M059J (cell line): ENCODE measurements at regions not wholly inside any gene's neighbourhood (a gene's known extent, or its start where the extent isn't known, plus 50 kb on each side); places are given as distances from the start of the nearest gene placed in this dataset.

ENCODE experiments used
- DNase-seq: peaks from one replicate; pipeline ENCODE4 v3.0.0-alpha.2; 2012; ENCODE audit warnings: low read depth

DNA sequence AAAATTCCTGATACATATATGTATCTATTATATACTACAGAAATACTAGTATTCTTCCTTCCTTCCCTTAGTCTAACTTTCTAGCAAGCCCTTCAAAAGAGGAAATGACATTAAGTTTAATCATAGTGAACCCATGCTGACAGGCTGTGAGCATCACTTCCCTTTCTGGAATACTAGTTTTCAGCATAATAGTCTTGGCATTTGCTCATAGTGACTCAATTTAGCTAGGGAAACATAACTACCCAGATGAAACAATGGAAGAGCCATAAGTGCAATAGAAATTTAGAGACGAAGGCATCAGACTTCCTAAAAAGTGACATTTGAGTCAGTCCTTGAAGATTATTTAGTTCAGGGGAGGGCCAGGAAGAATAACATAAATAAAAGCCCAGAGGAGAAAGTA, 184.5 kb upstream of the CRY1 start:
- DNase-seq: peak; percentile 68

DNA sequence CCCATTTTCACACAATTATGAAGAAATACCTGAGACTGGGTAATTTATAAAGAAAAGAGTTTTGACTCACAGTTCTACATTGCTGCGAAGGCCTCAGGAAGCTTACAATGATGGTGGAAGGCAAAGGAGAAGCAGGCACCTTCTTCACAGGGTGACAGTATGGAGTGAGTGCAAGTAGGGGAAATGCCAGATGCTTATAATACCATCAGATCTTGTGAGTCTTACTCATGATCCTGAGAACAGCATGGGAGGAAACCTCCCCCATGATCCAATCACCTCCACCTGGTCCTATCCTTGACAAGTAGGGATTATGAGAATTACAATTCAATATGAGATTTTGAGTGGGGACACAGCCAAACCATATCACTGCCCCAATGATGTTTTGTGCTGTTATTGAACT, 189.3 kb upstream of the CRY1 start:
- no peak for DNase-seq

DNA sequence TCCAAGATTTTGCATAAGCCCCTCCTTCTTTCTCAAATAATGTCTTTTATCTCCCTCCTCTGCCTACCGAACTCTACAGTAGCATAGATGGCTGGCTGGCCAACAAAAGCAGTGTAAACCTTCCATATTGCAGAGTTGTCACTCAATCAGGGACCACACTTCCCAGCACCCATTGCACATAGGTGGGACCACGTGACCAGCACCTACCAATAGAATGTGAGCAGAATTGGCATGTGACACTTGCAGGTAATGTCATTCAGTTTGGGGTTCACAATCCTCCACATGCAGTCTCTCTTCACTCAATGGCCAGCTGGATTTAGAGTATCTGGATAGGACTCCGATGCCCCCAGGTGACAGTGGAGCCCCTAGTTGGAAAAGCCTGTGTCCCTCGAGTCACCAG, 190.3 kb upstream of the CRY1 start:
- no peak for DNase-seq

DNA sequence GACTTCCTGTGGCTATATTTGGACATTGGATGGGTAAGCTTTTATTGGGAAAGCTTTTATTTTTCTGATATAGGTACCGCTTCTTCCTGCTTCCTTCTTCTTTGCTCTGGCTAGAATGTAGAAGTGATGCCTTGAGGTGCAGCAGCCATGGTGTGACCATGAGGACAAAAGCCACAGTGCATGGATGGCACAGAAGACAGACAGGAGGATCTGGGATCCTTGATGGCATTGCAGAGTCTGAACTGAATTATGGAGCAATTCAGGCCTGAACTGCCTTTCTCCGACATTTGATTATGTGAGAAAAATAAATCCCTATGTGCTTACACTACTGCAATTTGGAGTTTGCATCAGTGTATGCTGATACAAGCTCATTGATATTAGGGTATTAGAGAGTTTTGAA, 191.3 kb upstream of the CRY1 start:
- no peak for DNase-seq

DNA sequence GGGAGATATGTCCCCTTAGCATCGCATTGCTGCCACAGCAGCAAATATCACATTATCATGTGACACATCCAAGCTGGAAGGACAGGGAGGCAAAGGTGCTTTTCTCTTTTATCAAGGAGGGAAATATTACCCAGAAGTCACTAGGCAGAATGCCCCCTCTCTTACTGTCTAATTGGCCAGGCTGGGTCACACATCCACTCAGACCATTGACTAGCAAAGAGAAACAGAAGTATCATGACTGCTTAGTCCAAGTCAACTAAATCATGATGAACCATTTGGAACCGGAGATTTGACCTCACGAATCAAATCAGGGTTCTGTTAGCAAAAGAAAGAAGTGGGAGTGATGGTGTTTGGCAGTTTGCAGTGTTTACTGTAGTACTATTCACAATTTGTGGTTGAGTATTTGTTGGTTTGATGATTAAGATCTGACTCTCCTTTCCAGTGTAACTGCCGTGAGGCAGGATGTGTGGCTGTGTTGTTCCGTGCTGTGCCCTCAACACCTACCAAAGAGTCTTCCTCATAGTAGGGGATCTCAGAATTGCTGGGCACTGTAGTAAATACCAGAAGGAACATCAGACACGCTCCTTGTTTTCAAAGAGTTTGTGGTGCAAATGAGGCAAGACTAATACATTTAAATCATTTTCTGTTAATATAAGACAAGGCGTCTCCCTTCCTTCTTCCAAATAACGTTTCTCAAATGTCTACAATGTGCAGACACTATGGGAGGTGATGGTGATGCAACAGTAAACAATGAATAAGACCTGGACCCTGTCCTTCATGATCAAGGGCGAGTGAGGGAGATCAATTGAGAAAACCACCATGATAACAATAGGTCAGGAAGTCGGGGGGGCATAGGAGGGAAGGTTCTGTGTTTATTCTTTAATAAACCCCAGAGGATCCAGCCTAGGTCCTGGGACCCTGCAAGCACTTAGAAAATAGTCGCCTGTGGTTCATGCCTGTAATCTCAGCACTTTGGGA, 194.4 kb upstream of the CRY1 start:
- peak; percentile 77 for DNase-seq

DNA sequence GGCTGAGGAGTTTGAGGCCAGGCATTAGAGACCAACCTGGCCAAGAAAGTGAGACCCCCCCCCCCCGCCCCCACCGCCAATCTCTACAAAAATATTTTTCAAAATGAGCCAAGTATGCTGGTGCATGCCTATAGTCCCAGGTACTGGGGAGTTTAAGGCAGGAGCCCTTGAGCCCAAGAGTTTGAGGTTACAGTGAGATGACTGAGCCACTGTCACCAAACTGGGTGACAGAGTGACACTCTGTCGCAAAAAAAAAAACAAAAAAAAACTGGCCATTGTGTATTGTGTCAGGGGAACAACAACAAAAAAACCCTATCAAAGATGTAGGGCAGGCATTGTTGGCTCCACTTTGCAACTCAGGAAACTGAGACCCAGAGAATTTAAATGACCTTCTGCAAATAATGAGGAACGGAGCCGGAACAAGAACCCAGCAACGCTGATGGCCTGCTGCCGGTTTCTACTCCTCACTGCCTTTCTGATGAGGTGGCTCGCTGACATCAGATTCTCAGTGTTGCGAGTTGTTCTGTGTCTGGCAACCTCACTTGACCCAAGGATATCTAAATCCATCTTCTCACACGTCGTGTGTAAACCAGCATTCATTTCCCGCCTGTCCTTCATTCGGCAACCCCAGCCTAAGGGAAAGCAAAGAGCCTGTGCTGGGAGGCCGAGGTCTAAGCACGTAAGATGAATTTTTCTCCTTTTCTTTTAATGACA, 195.2 kb upstream of the CRY1 start:
- no peak for DNase-seq

DNA sequence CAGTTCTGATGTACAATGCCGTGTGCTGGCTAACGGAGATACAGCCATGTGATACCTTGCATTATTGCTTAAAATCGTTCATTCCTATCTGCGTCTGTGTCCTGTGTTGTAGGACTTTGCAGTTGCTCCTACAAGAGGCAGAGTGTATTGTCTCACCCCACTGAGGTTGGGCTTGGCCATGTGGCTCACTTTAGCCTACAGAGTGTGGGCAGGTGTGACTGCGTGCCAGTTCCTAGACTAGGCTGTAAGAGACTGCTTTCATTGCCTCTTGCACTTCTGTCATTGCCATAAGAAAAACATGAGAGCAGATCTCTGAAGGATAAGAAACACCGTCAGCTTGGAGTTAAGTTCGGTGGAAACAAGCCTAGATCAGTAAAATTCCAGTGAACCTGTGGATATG, 197.7 kb upstream of the CRY1 start:
- no peak for DNase-seq

DNA sequence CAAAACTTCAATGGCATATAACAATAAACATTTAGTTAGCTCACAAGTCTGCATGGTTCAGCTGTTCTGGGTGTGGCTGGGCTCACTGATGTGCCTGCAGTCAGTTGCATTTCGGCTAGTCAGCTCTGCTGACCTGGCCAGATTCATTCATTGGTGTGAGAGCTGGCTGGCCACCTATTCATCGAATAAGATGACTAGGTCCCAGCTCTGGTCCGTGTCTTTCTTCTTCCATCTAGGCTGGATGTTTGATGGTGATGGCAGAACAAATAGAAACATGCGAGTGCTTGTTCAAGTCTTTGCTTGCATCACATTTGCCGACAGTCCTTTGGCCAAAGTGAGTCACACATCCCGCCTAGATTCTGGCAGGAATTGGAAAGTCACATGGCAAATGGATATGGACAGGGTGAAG, 203.3 kb upstream of the CRY1 start:
- peak; percentile 81 for DNase-seq

DNA sequence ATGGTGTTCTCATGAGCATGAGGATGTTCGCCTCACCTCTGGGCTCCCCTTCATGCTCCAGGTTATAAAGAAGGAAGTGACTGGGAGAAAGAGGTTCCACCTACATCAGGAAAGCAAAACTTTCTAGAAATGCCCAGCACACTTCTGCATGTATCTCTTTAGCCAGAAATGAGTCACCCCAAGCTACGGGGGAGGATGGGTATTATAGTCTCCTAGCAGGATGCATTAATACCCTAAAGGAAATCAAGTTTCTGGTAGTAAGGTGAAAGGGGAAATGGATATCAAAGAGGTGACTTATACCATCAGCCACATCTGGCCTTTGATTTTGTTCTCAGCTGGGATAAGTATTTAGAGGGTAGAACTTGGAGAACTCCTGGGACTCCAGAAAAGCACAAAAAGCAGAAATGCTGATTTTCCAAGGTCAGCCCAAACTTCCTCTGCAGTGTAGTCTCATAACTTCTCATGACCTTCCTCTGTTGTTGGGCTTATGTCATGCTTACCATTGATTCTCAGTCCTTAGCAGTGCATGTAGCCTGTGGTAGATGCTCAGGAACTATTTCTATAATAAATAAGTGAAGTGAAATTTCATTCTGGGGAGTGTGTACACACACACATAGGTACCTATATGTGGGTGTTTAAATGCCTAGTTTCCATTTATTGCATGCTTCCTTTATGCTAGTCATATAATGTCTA, 209.4 kb upstream of the CRY1 start:
- DNase-seq: peak; percentile 32

DNA sequence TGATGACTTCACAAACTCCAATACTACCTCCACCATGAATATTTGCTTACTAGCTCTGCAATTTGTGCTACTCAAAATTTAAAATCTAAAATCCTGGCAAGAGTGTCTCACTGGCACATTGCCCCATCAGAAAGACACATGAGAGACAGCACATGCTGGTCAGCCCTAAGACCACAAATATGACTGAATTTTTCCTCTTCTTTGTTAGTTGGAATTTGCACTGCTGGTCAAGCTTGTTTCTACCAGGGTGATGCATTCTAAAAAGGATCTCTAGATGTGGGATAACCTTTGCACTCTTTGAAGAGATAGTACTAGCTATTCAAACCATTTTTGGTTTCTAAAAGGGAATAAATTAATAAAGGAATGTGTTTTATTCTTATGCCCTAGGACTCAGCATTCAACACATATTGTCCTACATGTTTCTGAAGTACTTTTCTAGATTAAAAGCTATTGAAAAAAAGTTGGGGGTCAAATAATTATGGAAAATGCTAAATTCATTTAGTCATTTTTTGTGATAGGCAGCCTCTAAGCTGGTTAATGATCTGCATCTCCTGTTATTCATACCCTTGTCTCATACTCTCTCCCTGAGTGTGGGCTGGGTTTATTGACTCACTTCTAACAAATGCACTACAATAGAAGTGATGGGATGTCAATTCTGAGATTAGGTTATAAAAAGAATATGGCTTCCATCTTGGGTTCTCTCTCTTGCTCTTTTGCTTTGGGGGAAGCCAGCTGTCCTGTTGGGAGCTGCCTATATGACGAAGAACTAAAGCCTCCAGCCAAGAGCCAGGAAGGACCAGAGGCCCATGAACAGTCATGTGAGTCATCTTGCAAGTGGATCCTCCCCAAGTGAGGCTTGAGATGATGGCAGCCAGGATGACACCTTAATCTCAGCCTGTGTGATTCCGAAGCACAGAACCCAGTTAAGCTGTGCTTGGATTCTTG, 211.5 kb upstream of the CRY1 start:
- peak; percentile 44 for DNase-seq

DNA sequence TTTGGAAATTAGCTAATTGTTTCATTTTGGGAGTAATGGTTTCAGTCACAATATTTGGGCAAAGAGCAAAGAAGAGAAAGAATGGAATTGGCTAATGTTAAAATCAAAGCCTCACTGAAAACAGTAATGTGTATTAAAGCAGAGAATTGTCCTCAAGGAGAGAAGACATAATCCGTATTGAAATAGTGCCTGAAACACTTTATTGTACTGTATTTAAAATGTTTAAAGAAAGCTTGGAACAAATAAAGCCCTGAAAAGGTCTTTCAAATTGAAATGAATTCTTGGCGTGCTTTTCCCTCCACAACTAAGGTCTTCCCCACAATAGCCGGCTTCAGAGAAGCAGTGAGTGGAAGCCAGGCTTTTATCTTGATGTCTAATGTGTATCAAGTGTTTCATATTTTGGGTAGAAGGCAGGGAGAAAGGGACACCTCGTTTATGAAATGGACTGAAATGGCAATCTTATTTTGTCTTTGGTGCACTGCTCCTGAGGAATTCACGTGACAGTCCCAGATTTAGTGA, 212.9 kb upstream of the CRY1 start:
- no peak for DNase-seq

DNA sequence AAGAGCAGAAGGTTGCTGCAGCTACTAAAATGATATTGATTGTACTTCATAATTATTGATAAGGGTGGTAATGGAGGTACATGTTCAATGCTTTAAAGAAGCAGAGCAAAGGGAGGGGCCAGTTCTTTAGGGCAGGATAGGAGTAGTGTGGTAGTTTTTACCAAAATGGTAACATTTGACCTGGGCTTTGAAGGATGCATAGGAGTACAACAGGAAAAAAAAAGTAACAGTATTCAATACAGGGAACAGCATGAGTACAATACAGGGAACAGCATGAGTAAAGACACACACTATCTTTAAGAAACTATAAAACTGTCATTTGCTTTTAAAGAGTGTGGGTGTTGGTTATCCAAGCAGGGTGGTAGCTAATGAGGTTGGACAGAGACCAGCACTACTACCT, 215.0 kb upstream of the CRY1 start:
- DNase-seq: no peak

DNA sequence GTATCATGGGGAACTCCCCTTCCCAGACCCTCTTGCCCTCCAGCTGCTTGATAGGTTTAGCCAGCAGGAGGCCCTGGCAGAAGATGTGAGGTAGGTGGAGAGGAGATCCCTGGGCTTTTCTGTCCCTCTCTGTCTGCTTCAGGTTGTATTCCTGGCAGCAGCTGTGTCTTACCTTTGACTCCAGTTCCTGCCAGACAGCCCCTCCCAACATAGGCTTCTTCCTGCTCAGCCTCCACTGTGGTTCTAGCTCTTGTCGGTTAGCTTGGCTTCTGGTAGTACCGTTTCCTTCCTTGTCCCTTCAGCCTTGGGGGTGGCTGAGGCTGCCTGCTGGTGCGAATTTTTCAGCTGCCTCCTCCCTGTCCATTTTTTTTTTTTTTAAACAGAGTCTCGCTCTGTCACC, 215.7 kb upstream of the CRY1 start:
- DNase-seq: no peak

DNA sequence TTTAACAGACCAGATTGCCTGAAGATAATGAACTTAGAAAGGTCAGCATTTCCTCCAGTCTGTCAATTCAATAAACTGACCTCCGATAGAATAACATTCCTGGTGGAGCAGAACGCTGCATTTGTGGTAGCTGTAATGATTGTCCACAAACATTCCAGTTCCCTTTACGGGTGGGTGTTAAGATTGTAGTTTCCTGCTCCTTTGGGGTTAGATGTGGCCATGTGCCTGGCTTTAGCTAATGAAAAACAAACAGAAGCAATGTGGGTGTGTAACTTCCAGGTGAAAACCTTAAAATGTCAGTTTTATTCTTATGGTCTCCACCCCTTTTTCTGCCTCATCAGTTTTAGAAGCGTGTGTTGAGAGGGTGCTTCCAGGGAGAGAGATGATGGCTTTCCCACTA, 217.3 kb upstream of the CRY1 start:
- DNase-seq: no peak

DNA sequence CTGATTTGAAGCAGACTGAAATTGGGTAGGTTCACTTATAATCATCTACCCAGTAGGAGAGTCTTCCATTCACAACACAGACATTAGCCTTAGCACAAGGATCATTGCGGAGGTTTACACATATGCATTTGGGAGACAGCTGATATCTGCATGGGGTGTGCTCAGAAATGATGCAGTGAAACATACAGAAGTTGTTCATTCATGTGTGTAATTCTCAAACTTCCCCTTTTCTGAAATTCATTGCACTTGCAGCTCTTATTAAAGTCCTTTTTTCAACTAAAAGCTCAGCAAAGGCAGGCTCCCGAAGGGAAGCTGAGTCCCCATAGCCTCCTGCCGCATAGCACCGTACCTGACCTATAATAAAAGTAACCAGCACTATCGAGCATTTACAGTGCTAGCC, 218.3 kb upstream of the CRY1 start:
- no peak for DNase-seq

DNA sequence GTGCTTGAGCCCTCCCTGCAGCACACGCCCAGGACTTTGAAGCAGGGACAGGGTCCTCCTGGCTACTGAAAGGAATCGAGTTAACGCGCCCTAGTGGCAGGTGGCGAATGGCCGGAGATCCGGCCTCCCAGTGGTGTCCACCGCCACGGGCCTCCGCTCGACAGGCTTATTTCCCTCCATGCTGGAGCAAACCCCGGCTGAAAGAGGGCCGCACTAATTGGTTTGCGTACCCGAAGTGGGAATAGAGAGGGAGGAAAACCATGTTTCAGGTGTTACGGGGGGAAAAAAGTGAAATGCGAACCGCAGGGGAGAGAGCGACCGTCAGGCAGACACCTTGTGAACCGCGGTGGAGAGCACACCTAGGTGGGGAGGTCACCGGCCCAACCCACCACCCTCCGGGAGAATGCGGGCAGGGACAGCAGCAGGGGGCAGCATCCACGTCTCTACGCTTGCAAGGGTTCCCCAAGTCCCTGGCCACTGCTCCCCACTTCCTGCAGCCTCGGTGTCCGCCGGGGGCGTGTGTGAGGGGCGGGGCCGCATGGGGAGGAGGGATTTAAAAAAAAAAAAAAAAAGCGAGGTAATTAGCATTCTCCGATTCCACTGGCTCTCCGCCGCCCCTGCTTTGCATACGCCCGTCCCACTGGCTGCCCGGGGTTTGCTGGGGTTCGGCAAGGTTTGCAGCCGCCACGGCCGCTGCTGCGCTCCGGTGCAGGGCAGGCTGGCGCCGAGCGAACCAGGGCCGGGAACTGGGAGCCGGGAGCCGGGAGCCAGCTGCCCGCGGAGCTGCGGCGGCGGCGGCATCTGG, 224.6 kb upstream of the CRY1 start:
- peak; percentile 89 for DNase-seq

DNA sequence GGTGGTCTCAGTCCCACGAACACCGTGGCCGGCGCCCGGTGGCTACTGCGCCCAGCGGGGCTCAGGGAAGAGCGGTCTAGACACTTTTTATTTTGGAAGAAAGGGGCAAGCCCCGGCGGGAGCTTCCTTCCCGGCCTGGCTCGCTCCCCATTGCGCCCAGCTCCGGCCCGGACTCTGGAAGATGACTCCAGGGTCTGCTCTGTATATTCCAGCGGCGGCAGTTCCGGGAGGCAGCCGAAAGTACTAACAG, 225.1 kb upstream of the CRY1 start:
- DNase-seq: no peak

DNA sequence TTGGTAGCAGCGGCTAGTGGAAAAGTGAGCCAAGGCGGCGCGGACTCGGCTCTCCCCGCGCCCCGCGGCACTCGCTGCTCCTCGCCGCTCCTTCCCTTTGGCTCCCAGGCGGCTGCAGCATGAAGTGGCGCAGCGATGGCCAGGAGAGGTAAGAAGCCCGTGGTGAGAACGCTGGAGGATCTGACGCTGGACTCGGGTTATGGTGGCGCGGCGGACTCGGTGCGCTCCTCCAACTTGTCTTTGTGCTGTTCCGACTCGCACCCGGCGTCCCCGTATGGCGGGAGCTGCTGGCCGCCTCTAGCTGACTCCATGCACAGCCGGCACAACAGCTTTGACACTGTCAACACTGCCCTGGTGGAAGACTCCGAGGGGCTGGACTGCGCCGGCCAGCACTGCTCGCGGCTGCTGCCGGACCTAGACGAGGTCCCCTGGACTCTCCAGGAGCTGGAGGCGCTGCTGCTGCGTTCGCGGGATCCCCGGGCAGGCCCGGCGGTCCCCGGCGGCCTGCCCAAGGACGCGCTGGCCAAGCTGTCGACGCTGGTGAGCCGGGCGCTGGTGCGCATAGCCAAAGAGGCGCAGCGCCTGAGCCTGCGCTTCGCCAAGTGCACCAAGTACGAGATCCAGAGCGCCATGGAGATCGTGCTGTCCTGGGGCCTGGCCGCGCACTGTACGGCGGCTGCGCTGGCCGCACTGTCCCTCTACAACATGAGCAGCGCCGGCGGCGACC, 225.6 kb upstream of the CRY1 start:
- DNase-seq: peak; percentile 58

DNA sequence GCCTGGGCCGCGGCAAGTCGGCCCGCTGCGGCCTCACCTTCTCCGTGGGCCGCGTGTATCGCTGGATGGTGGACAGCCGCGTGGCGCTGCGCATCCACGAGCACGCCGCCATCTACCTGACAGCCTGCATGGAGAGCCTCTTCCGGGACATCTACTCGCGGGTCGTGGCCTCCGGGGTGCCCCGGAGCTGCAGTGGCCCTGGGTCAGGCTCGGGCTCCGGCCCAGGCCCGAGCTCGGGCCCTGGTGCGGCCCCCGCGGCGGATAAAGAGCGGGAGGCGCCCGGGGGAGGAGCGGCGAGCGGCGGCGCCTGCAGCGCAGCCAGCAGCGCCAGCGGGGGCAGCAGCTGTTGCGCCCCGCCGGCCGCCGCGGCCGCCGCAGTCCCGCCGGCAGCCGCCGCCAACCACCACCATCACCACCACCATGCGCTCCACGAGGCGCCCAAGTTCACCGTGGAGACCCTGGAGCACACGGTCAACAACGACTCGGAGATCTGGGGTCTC, 226.2 kb upstream of the CRY1 start:
- DNase-seq: no peak
